Caco-2 (cell line): ENCODE measurements at regions not wholly inside any gene's neighbourhood (a gene's known extent, or its start where the extent isn't known, plus 50 kb on each side); places are given as distances from the start of the nearest gene placed in this dataset.

Source experiments
- BruUV-seq: library from RNA; stranded (reverse); fragments of 400-500 nt; replicated peaks from 2 replicates; lab custom pipeline; 2021; lab: Mats Ljungman, UMichigan
- CTCF ChIA-PET: fragments of 300-600 bp; sonication (Branson Sonifier 250); formaldehyde crosslinking; loops from one replicate; lab custom pipeline; 2022; ENCODE audit warnings: antibody characterized with exemption; lab: Charles Lee
- POLR2A ChIA-PET: fragments of 300-600 bp; sonication (Branson Sonifier 250); formaldehyde crosslinking; loops from one replicate; lab custom pipeline; 2022; ENCODE audit warnings: antibody characterized with exemption; lab: Charles Lee
- DNase-seq, 2 experiments: peaks; one replicate each; pipeline versions ENCODE4 v3.0.0 to v3.0.0-alpha.2; 2020 to 2022
- H3K27me3 ChIP-seq: replicated peaks from 2 replicates; pipeline ENCODE4 v1.6.0; 2011; ENCODE audit warnings: low read length; ENCODE audit not compliant: control insufficient read depth, insufficient read depth
- H3K36me3 ChIP-seq: 2 replicates; pipeline ENCODE4 v1.5.1; 2011; ENCODE audit warnings: low read length; ENCODE audit not compliant: control insufficient read depth, insufficient read depth
- H3K4me1 ChIP-seq: fragments of 250-450 bp; sonication (Bioruptor Pico); 2 replicates; pipeline ENCODE4 v1.5.1; 2020; ENCODE audit warnings: mild to moderate bottlenecking
- H3K4me3 ChIP-seq: 2 replicates; pipeline ENCODE4 v1.5.1; 2011; ENCODE audit warnings: low read depth, mild to moderate bottlenecking, control low read depth, low read length
- H3K9me3 ChIP-seq: fragments of 250-450 bp; sonication (Bioruptor Pico); 2 replicates; pipeline ENCODE4 v1.5.1; 2020; ENCODE audit warnings: mild to moderate bottlenecking, moderate library complexity
- H3K27ac Mint-ChIP-seq: one replicate; pipeline ENCODE4 v1.8.0; 2022; ENCODE audit warnings: mixed read lengths; ENCODE audit not compliant: unreplicated experiment
- H3K27me3 Mint-ChIP-seq: one replicate; pipeline ENCODE4 v1.8.0; 2022; ENCODE audit warnings: mixed read lengths; ENCODE audit not compliant: insufficient read depth, unreplicated experiment
- H3K36me3 Mint-ChIP-seq: one replicate; pipeline ENCODE4 v1.8.0; 2022; ENCODE audit warnings: mild to moderate bottlenecking, mixed read lengths; ENCODE audit not compliant: insufficient read depth, unreplicated experiment
- H3K4me1 Mint-ChIP-seq: one replicate; pipeline ENCODE4 v1.8.0; 2022; ENCODE audit warnings: low read depth, mixed read lengths; ENCODE audit not compliant: unreplicated experiment
- H3K4me3 Mint-ChIP-seq: one replicate; pipeline ENCODE4 v1.8.0; 2022; ENCODE audit warnings: mild to moderate bottlenecking, moderate library complexity, mixed read lengths; ENCODE audit not compliant: unreplicated experiment
- H3K9me3 Mint-ChIP-seq: one replicate; pipeline ENCODE4 v1.8.0; 2022; ENCODE audit warnings: mixed read lengths; ENCODE audit not compliant: unreplicated experiment
- CTCF ChIP-seq, 2 experiments: fragments of 200-600 bp in 1 of 2; IDR thresholded peaks; 1 replicate in 1 of 2; 2 replicates in 1 of 2; pipeline versions ENCODE4 v1.5.1 to v1.8.0; 2011 to 2022; ENCODE audit warnings: antibody characterized with exemption in 1 of 2, control low read depth in 1 of 2, inconsistent platforms in 1 of 2, low read depth in 1 of 2, low read length in 1 of 2, mild to moderate bottlenecking in 1 of 2, moderate library complexity in 1 of 2; ENCODE audit not compliant: insufficient read depth in 1 of 2, severe bottlenecking in 1 of 2, unreplicated experiment in 1 of 2
- intact Hi-C: fragments of 100-400 bp; cut with micrococcal nuclease; formaldehyde crosslinking; loops from one replicate; pipeline ENCODE4 v1.10.0; 2022; ENCODE audit not compliant: unreplicated experiment

- no peaks in the 10 kb centered on the region for H3K36me3 Mint-ChIP-seq
- intact Hi-C loops = no loop called here
- no peaks in the 10 kb centered on the region for H3K27me3 ChIP-seq
Measured at GRCh38 chr4:102165584-102165983, 179.7 kb downstream of the SLC39A8 start.

GRCh38 chr4:102163404-102164140 is 181.7 kb downstream of the SLC39A8 start:
- H3K27me3 ChIP-seq = no peaks in the 10 kb centered on the region
- H3K27ac Mint-ChIP-seq = no peak overlapping the region
- no peak overlapping the region for H3K4me3 ChIP-seq
- peaks cover 5% of the 10 kb centered on the region; the same call in 1 of the 2 replicates for H3K9me3 ChIP-seq
- no peak overlapping the region for H3K4me3 Mint-ChIP-seq
- no peaks in the 10 kb centered on the region for H3K27me3 Mint-ChIP-seq
- H3K9me3 Mint-ChIP-seq = peaks cover 28% of the 10 kb centered on the region
- no peaks in the 10 kb centered on the region for H3K36me3 ChIP-seq
- TF ChIP-seq CTCF (IDR thresholded peaks at IDR 0.05; ENCODE audit: insufficient read depth in 1 of 2, low read depth in 1 of 2, low read length in 1 of 2, severe bottlenecking in 1 of 2, unreplicated experiment in 1 of 2) = no peak
- intact Hi-C loops = no loop called here
- BruUV-seq = no TSS peak
- no peaks in the 10 kb centered on the region for H3K4me1 Mint-ChIP-seq
- H3K4me1 ChIP-seq = peaks cover 5% of the 10 kb centered on the region; the same call in 1 of the 2 replicates
- POLR2A ChIA-PET = no interaction called here
- no peaks in the 10 kb centered on the region for H3K36me3 Mint-ChIP-seq
- CTCF ChIA-PET = no interaction called here
- peak in 1 of 2 experiments; percentile 29 for DNase-seq

More at GRCh38 chr4:102165584-102165983, 179.7 kb downstream of the SLC39A8 start:
- Histone ChIP-seq H3K4me1 (peaks cover 5% of the 10 kb centered on the region; the same call in 1 of the 2 replicates), H3K9me3 (peaks cover 5% of the 10 kb centered on the region; the same call in 1 of the 2 replicates), H3K4me3 (no peak overlapping the region), H3K36me3 (no peaks in the 10 kb centered on the region)
- H3K4me1 Mint-ChIP-seq = no peaks in the 10 kb centered on the region
- POLR2A ChIA-PET = no interaction called here
- BruUV-seq = no TSS peak
- TF ChIP-seq CTCF (IDR thresholded peaks at IDR 0.05; ENCODE audit: insufficient read depth in 1 of 2, low read depth in 1 of 2, low read length in 1 of 2, severe bottlenecking in 1 of 2, unreplicated experiment in 1 of 2) = no peak
- no peaks in the 10 kb centered on the region for H3K27me3 Mint-ChIP-seq
- DNase-seq = no peak
- H3K27ac Mint-ChIP-seq = no peak overlapping the region
- H3K9me3 Mint-ChIP-seq = peaks cover 21% of the 10 kb centered on the region
- CTCF ChIA-PET = no interaction called here
- H3K4me3 Mint-ChIP-seq = no peak overlapping the region

- CTCF ChIA-PET = no interaction called here
- no peak for DNase-seq
- POLR2A ChIA-PET = no interaction called here
- Histone ChIP-seq H3K27me3 (no peaks in the 10 kb centered on the region), H3K4me3 (no peak overlapping the region), H3K9me3 (peaks cover 5% of the 10 kb centered on the region; the same call in 1 of the 2 replicates), H3K36me3 (no peaks in the 10 kb centered on the region), H3K4me1 (peaks cover under 1% of the 10 kb centered on the region; the same call in 1 of the 2 replicates)
- no peak overlapping the region for H3K27ac Mint-ChIP-seq
- intact Hi-C loops = no loop called here
- H3K36me3 Mint-ChIP-seq = no peaks in the 10 kb centered on the region
- TF ChIP-seq CTCF (IDR thresholded peaks at IDR 0.05; ENCODE audit: insufficient read depth in 1 of 2, low read depth in 1 of 2, low read length in 1 of 2, severe bottlenecking in 1 of 2, unreplicated experiment in 1 of 2) = no peak
- H3K27me3 Mint-ChIP-seq = no peaks in the 10 kb centered on the region
- H3K4me1 Mint-ChIP-seq = no peaks in the 10 kb centered on the region
- BruUV-seq = no TSS peak
- H3K9me3 Mint-ChIP-seq = peaks cover 19% of the 10 kb centered on the region
- no peak overlapping the region for H3K4me3 Mint-ChIP-seq
Measured at GRCh38 chr4:102157984-102158383, 187.3 kb downstream of the SLC39A8 start.
